HG02678 (cell line): ENCODE measurements at regions not wholly inside any gene's neighbourhood (a gene's known extent, or its start where the extent isn't known, plus 50 kb on each side); places are given as distances from the start of the nearest gene placed in this dataset.
"Not testable (repeated sequence)": the region's sequence is repeated elsewhere in the genome, so short reads cannot be mapped to it uniquely, and the experiment has no call there.

Experiments used
- ATAC-seq: cut with Tn5 transposase; IDR thresholded peaks from one replicate; pipeline ENCODE4 v1.9.1; 2021; ENCODE audit warnings: mild to moderate bottlenecking, moderate library complexity; ENCODE audit not compliant: unreplicated experiment

DNA sequence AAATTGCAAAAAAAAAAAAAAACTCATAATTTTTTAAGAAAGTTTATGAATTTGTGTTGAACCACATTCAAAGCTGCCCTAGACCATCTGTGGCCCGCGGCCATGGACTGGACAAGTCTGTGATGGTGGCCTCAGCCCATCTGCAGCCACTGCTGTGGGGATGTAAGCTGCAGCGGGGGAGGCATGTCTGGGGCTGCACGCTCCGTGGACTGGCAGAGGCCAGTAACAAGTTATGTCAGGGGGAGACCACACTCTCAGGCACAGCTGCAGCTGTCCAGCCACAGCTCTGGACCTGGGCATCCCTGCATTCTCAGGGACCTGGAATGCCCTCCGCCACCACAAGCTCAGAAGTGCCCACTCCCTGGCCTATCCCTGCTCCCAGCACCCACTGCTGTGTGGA lies 1272.3 kb upstream of the CDH9 start:
- no peak for ATAC-seq

DNA sequence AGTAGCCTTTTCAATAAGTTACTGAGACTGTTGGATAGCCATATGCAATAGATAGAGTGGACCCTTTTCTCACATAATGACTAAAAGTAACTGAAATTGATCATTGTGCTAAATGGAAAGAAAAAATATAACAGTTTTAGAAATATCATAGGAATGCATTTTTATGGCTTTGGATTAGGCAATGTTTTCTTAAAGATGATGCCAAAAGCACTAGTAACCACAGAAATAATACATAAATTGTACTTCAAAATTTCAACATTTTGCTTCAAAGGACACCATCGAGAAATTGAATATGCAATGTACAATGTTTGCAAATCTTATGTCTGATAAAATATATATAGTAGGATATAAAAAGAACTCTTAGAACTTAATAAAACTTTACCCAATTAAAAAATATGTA lies 1267.5 kb upstream of the CDH9 start:
- ATAC-seq, result no peak

- ATAC-seq, result no peak
Observed at GRCh38 chr5:28301712-28302111, 1263.3 kb upstream of the CDH9 start.

- ATAC-seq, result no peak
Observed at GRCh38 chr5:28296254-28297013, 1258.0 kb upstream of the CDH9 start.

DNA sequence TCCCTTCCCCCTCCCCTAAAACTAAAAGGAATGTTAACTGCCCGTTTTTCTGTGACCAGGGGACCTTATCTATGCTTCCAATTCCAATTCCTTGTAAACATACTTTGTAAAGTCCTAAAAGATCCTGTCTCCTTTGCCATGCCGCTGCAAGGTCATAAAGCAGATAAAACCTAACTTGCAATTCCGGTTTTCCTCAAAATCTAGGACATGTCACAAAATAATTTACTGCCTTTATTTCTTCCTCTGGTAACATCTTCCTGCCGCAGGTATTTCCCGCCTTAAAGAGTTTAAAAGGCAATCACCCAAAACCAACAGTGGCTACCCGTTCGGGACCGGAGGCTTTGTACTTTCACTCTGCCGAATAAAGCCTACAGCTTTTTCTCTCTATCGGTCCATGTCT lies 1248.6 kb upstream of the CDH9 start:
- ATAC-seq, result not testable (repeated sequence)

GRCh38 chr5:28286566-28286965 lies 1248.2 kb upstream of the CDH9 start:
- no peak for ATAC-seq

DNA sequence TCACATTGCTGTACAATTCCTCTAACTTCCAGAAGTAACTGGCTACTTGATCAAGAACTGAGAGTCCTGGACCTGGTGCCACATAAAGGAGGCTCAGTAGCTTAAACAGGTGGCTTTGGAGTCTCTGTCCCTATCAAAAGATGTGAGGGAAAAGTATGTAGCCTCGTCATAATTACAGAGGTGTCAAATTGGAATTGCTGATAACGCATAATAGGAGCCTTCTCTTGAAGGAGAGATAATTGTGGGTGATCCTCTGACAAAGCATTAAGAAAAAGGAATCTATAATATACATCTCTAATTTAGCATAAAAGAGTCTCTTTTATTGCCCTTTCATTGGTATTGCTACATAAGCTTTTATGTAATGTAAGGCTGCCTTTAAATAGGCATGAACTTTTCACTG lies 1246.4 kb upstream of the CDH9 start:
- ATAC-seq, result no peak

- no peak for ATAC-seq
Observed at GRCh38 chr5:28281351-28281750, 1243.0 kb upstream of the CDH9 start.

GRCh38 chr5:28275931-28276330 lies 1237.5 kb upstream of the CDH9 start:
- ATAC-seq, result no peak

DNA sequence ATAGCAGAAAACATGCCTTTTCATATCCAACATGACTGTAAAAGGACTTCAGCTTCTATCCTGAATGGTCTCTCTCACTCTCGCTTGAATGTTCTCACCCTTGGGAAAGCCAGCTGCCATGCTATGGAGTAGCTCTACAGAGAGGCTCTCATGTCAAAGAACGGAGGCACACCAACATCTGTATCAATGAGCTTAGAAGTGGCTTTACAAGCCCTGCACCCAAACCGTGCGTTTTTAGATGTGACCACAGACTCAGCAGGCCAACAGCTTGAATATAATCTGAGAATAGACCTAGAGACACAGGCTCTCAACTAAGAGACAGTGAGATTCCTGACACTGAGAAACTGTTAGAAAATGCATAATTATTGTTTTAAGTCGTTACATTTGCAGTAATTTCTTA lies 1231.6 kb upstream of the CDH9 start:
- ATAC-seq, result no peak

DNA sequence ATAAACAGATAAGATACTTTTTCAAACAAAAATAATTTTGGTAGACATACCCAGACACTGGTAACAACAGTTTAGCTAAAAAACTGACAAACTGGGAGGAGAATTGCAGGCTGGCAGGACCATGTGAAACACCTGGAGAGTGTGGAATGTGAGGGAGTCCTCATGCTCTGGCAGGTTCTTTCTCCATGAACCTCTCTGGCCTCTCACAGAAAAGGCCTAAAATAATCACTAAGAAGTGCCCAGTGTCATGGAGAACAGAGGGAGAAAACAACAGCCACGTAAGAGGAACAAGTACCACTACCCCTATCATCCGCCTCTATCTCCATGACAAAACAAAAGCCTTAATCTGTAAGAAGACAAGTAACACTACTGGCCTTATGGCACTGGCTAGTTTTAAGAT lies 1227.5 kb upstream of the CDH9 start:
- no peak for ATAC-seq

DNA sequence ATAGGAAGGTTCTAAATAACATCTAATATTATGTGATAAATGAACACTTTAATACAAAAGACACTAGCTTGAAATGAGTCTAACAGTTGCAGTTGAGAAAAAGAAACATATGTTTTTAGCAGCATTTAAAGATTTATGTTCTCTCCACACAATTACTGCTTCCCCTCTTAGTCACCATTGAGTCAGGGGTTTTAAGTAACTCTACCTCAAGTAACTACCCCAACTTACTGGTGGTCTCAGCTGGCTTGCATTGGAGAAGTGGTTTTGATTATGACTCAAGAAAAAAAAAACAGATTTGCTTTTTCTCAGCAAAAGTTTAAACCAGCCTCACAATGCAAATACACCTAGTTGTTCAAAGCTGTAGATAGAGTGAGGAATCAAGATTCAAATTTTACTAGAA lies 1216.5 kb upstream of the CDH9 start:
- no peak for ATAC-seq

DNA sequence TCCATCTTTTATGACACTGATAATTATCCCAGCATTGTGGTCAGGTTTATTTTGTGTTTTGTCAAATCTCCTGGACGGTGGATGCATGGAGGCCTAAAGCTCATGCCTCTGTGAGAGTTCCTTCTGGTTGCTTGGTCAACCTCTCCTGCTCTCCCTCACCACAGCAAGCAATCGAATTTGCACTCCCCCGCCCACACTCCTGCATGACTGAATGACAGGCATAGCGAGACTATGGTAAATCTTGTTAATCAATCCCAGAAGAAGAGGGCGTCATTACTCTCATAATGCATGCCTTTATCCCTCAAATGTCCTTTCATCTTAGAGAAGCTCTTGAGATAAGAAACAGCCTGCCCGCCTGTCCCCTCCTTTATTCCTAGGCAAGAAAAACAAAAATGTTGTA lies 1215.0 kb upstream of the CDH9 start:
- no peak for ATAC-seq

DNA sequence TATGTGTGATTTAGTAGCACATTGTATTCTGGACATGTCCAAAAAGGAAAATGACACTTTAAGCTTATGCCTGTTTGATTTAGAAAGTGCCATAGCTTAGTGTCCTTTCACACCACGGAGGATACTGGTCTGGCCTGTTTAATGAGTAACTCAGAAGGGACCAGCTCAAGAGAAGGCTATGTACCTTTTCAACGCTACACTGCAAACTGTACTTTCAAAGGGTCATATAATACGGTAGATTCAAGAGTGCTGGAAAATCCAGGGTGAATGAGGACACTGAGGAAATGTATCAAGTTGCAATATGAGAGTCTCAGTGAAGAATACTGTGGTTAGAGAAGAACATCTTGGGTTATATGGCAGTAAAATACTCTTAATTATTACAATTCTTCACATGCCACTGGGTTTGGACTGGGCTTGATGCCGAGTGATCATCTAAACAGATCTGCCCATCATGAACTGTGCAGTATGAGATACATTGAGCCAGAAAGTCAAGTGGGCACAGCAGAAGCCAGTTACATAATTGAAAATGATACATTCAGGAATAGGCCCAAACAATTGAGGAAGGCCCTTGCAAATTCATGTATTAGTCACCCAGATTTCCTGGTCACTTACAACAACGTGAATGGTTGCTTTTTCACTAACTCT lies 1211.5 kb upstream of the CDH9 start:
- ATAC-seq, result no peak

- ATAC-seq, result no peak
Observed at GRCh38 chr5:28234356-28234968, 1196.1 kb upstream of the CDH9 start.

GRCh38 chr5:28226407-28226806 lies 1188.0 kb upstream of the CDH9 start:
- no peak for ATAC-seq

DNA sequence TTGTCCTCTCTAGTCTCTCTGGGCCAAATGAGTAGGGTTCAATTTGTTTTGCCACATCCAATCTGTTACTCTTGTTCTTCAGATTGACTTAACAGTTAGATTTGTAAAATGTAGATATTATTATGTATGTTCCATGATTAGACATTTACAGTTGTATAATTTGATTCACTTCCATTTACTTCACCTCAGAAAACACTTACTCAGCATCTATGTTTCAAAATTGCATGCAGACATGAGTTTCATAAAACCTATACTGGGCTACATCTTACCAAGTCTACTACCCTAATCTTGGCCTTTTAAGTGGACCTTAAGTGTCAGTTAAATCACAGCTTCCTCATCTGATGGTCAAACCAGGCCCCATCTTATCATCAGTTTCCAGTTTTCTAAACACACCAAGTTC lies 1181.2 kb upstream of the CDH9 start:
- no peak for ATAC-seq

DNA sequence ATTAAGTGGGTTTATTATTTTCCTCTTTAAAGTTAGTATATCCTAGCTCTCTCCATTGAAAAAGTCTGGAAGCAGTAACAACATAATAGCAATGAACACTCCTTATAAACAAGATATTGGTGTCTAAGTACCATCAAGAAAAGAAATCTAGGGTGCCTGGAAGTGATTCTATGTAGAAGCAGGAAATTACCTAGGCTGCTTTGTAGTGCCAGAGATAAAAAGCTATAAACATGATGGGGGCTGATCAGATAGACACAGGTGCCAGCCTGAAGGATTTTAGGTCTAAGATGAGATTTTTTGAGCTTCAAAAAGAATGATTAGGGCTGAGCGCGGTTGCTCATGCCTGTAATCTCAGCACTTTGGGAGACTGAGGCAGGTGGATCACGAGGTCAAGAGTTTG lies 1179.3 kb upstream of the CDH9 start:
- no peak for ATAC-seq

GRCh38 chr5:28216939-28217360 lies 1178.6 kb upstream of the CDH9 start:
- ATAC-seq, result no peak

- no peak for ATAC-seq
Observed at GRCh38 chr5:28215091-28215490, 1176.7 kb upstream of the CDH9 start.

DNA sequence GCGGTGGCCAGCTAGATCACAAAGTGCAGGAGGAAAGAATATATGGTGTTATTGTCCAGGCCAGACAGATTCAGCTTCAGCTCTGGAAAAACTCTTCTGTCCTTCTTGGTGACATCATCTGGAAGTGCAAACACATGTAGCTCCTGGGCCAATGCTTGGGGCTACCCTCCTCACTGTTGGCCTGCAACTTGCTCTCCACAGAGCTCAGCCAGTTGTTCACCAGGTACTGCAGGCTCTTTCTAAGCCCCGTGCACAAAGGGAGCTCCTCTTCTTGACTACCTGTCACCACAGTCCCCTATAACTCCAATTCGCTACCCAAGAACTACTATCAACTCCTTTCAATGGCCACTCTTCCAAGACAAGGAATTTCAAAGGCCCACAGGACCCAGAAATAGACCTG lies 1175.9 kb upstream of the CDH9 start:
- ATAC-seq, result no peak

GRCh38 chr5:28208356-28208755 lies 1170.0 kb upstream of the CDH9 start:
- no peak for ATAC-seq
